IMR-90 (cell line): ENCODE measurements at regions not wholly inside any gene's neighbourhood (a gene's known extent, or its start where the extent isn't known, plus 50 kb on each side); places are given as distances from the start of the nearest gene placed in this dataset.

Source experiments
- ELK1 ChIP-seq: fragments of 150-350 bp; IDR thresholded peaks from 2 replicates; pipeline ENCODE4 v1.6.1; 2016; ENCODE audit warnings: low read depth, mild to moderate bottlenecking, low read length, moderate library complexity, borderline replicate concordance
- MAZ ChIP-seq: IDR thresholded peaks from 2 replicates; pipeline ENCODE4 v1.6.1; 2012; ENCODE audit warnings: low read depth, mild to moderate bottlenecking, low read length, improper control_type of control experiment, moderate library complexity, borderline replicate concordance
- POLR2A ChIP-seq: IDR thresholded peaks from 2 replicates; pipeline ENCODE4 v1.6.1; 2012; ENCODE audit warnings: mild to moderate bottlenecking, low read depth, low read length
- TF ChIP-seq, protein P1 (sequence below): conservative IDR thresholded peaks from 2 replicates; pipeline ENCODE4 v1.5.1; 2012; ENCODE audit warnings: mild to moderate bottlenecking, low read depth, low read length, improper control_type of control experiment

DNA sequence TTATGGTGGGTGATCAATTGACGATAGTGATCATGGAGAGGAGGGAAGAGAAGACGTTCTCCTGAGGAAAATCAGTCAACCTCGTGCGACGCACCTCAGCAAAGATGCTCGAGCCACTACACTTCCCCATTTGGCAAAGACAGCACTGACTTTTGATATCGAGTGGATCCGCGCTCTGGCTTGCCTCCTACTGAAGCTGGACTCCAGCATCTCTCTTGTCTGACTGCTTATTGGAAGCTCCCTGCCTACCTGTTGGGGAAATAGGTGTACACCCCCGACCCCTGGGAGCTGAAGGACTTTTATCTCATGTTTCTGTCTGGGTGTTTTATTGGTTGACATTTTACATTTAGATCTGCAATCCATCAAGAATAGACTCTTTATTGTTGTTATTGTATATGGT lies 476.8 kb upstream of the B3GAT1 start:
- TF ChIP-seq, protein P1, sequence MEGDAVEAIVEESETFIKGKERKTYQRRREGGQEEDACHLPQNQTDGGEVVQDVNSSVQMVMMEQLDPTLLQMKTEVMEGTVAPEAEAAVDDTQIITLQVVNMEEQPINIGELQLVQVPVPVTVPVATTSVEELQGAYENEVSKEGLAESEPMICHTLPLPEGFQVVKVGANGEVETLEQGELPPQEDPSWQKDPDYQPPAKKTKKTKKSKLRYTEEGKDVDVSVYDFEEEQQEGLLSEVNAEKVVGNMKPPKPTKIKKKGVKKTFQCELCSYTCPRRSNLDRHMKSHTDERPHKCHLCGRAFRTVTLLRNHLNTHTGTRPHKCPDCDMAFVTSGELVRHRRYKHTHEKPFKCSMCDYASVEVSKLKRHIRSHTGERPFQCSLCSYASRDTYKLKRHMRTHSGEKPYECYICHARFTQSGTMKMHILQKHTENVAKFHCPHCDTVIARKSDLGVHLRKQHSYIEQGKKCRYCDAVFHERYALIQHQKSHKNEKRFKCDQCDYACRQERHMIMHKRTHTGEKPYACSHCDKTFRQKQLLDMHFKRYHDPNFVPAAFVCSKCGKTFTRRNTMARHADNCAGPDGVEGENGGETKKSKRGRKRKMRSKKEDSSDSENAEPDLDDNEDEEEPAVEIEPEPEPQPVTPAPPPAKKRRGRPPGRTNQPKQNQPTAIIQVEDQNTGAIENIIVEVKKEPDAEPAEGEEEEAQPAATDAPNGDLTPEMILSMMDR: no peak
- TF ChIP-seq POLR2A: no peak
- TF ChIP-seq ELK1: no peak
- TF ChIP-seq MAZ: no peak
